Thyroid gland (tissue), 4 donors: ENCODE measurements at regions not wholly inside any gene's neighbourhood (a gene's known extent, or its start where the extent isn't known, plus 50 kb on each side); places are given as distances from the start of the nearest gene placed in this dataset.

Experiments used
- DNase-seq, 2 donors: peaks; one replicate each; pipeline ENCODE4 v3.0.0-alpha.2; 2019
- H3K27ac ChIP-seq, 3 donors: fragments of 200-600 bp; sonication (generic); 1 replicate in 2 of 3; 2 replicates in 1 of 3; pipeline ENCODE4 v1.5.1; 2016 to 2019; ENCODE audit warnings: mild to moderate bottlenecking in 1 of 3, moderate library complexity in 1 of 3
- H3K27me3 ChIP-seq: fragments of 200-600 bp; sonication (generic); one replicate; pipeline ENCODE4 v1.5.1; 2019
- H3K36me3 ChIP-seq, 2 donors: fragments of 200-600 bp; sonication (generic); one replicate each; pipeline ENCODE4 v1.5.1; 2016 to 2019
- H3K4me1 ChIP-seq, 2 donors: fragments of 200-600 bp; sonication (generic); one replicate each; pipeline ENCODE4 v1.5.1; 2017 to 2019
- H3K4me3 ChIP-seq, 3 donors: fragments of 200-600 bp; sonication (generic); replicated peaks in 1 of 3; 1 replicate in 2 of 3; 2 replicates in 1 of 3; pipeline ENCODE4 v1.5.1; 2016; ENCODE audit warnings: mild to moderate bottlenecking in 1 of 3
- H3K9me3 ChIP-seq: fragments of 200-600 bp; sonication (generic); one replicate; pipeline ENCODE4 v1.5.1; 2017
- CTCF ChIP-seq, 6 experiments: fragments of 200-600 bp in 3 of 6; fragments of 450-650 bp in 3 of 6; sonication (generic) in 3 of 6; IDR thresholded peaks; one replicate each; pipeline ENCODE4 v1.5.1; 2016 to 2019; ENCODE audit warnings: antibody characterized with exemption in 6 of 6, mild to moderate bottlenecking in 2 of 6, inconsistent platforms in 1 of 6, moderate library complexity in 1 of 6
- POLR2A ChIP-seq, 2 donors: fragments of 450-650 bp; IDR thresholded peaks; one replicate each; pipeline ENCODE4 v1.6.1; 2017; ENCODE audit warnings: antibody characterized with exemption in 2 of 2, mild to moderate bottlenecking in 2 of 2, moderate library complexity in 1 of 2
- WGBS, 2 donors: methylation state at CpG; one replicate each; pipeline ENCODE4 v1.1.5; 2017; 5-methylcytosine and 5-hydroxymethylcytosine counted together
- intact Hi-C: fragments of 100-400 bp; cut with DNase I; formaldehyde crosslinking; loops from one replicate; pipeline ENCODE4 v1.15.1; 2023

- Histone ChIP-seq H3K9me3 (no peaks in the 10 kb centered on the region), H3K27ac (no peak overlapping the region), H3K36me3 (no peaks in the 10 kb centered on the region), H3K4me1 (no peaks in the 10 kb centered on the region), H3K27me3 (no peaks in the 10 kb centered on the region), H3K4me3 (no peak overlapping the region)
- DNase-seq: no peak
- no peak for TF ChIP-seq POLR2A (IDR thresholded peaks at IDR 0.05)
- no peak for TF ChIP-seq CTCF (IDR thresholded peaks at IDR 0.05)
- intact Hi-C loops: no loop called here
- WGBS, 2 donors: 65 to 70% methylated on average over 2 of the region's 2 CpGs
Observed at GRCh38 chr20:11582060-11582459, 335.6 kb upstream of the BTBD3 start.

GRCh38 chr20:11585752-11586352 lies 331.8 kb upstream of the BTBD3 start:
- H3K36me3 ChIP-seq: no peaks in the 10 kb centered on the region
- intact Hi-C loops: no loop called here
- no peaks in the 10 kb centered on the region for H3K27me3 ChIP-seq
- TF ChIP-seq POLR2A (IDR thresholded peaks at IDR 0.05) (no peak), CTCF (IDR thresholded peaks at IDR 0.05) (peak in 5 of 6 experiments; percentile 17 to 55 (median 49))
- DNase-seq: peak in 1 of 2 donors; percentile 4
- no peaks in the 10 kb centered on the region for H3K4me1 ChIP-seq
- no peak overlapping the region for H3K27ac ChIP-seq
- H3K9me3 ChIP-seq: no peaks in the 10 kb centered on the region
- 17 to 21% methylated on average over 3 of the region's 3 CpGs for WGBS, 2 donors
- no peak overlapping the region for H3K4me3 ChIP-seq

GRCh38 chr20:11588875-11589274 lies 328.8 kb upstream of the BTBD3 start:
- H3K9me3 ChIP-seq: no peaks in the 10 kb centered on the region
- DNase-seq: no peak
- H3K27me3 ChIP-seq: no peaks in the 10 kb centered on the region
- H3K27ac ChIP-seq: no peak overlapping the region
- 74 to 82% methylated on average over 4 of the region's 4 CpGs for WGBS, 2 donors
- intact Hi-C loops: no loop called here
- no peak for TF ChIP-seq POLR2A (IDR thresholded peaks at IDR 0.05)
- TF ChIP-seq CTCF (IDR thresholded peaks at IDR 0.05): no peak
- no peaks in the 10 kb centered on the region for H3K36me3 ChIP-seq
- H3K4me1 ChIP-seq: no peaks in the 10 kb centered on the region
- H3K4me3 ChIP-seq: no peak overlapping the region

GRCh38 chr20:11591965-11592364 lies 325.7 kb upstream of the BTBD3 start:
- no peak overlapping the region for H3K4me3 ChIP-seq
- no peaks in the 10 kb centered on the region for H3K4me1 ChIP-seq
- H3K36me3 ChIP-seq: no peaks in the 10 kb centered on the region
- H3K9me3 ChIP-seq: no peaks in the 10 kb centered on the region
- H3K27me3 ChIP-seq: no peaks in the 10 kb centered on the region
- intact Hi-C loops: no loop called here
- DNase-seq: no peak
- H3K27ac ChIP-seq: no peak overlapping the region
- TF ChIP-seq POLR2A (IDR thresholded peaks at IDR 0.05) (no peak), CTCF (IDR thresholded peaks at IDR 0.05) (no peak)

- Histone ChIP-seq H3K27ac (no peak overlapping the region), H3K9me3 (no peaks in the 10 kb centered on the region), H3K4me3 (no peak overlapping the region), H3K27me3 (no peaks in the 10 kb centered on the region), H3K36me3 (no peaks in the 10 kb centered on the region), H3K4me1 (no peaks in the 10 kb centered on the region)
- TF ChIP-seq POLR2A (IDR thresholded peaks at IDR 0.05): no peak
- no peak for TF ChIP-seq CTCF (IDR thresholded peaks at IDR 0.05)
- DNase-seq: no peak
- WGBS, 2 donors: 86 to 88% methylated on average over 1 of the region's 1 CpG
- intact Hi-C loops: no loop called here
Observed at GRCh38 chr20:11604339-11604738, 313.4 kb upstream of the BTBD3 start.
